HUES48 (cell line): ENCODE measurements at regions not wholly inside any gene's neighbourhood (a gene's known extent, or its start where the extent isn't known, plus 50 kb on each side); places are given as distances from the start of the nearest gene placed in this dataset.

Experiments
- H3K27ac ChIP-seq: one replicate; pipeline ENCODE4 v1.7.0; 2013; ENCODE audit warnings: low read depth, low read length, inconsistent platforms
- H3K27me3 ChIP-seq: 2 replicates; pipeline ENCODE4 v1.6.1; 2013; ENCODE audit warnings: mild to moderate bottlenecking, low read length; ENCODE audit not compliant: control insufficient read depth, insufficient read depth
- H3K36me3 ChIP-seq: 2 replicates; pipeline ENCODE4 v1.6.1; 2013; ENCODE audit warnings: low read length; ENCODE audit not compliant: control insufficient read depth, insufficient read depth
- H3K4me1 ChIP-seq: 2 replicates; pipeline ENCODE4 v1.6.1; 2013; ENCODE audit warnings: mild to moderate bottlenecking, low read length; ENCODE audit not compliant: control insufficient read depth, insufficient read depth
- H3K4me3 ChIP-seq: 2 replicates; pipeline ENCODE4 v1.5.1; 2013; ENCODE audit warnings: mild to moderate bottlenecking, low read depth, low read length
- H3K9ac ChIP-seq: 2 replicates; pipeline ENCODE4 v1.6.1; 2013; ENCODE audit warnings: mild to moderate bottlenecking, low read depth, low read length, moderate library complexity
- H3K9me3 ChIP-seq: 2 replicates; pipeline ENCODE4 v1.6.1; 2013; ENCODE audit warnings: low read length; ENCODE audit not compliant: control insufficient read depth, insufficient read depth

DNA sequence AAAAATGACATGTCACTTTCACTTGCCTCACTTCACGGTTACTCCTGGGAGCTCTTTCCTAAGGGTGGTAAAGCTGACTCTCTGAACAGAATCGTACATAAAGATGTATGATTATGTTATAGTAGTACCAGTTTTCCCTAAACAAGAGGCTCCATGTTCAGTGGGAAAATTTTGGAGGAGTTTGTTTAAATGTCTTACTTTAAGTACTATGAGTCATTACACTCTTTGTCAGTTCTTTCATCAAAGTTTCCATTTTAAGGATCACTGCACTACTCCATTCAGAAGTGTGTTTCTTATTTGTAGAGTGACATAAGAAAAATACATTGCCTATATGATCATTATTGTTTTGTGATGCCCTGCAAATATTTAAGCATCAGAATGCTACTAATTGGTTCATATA lies 121.1 kb upstream of the FIGN start:
- Histone ChIP-seq H3K27me3 (no peaks in the 10 kb centered on the region), H3K4me1 (no peaks in the 10 kb centered on the region), H3K9ac (no peak overlapping the region), H3K36me3 (no peaks in the 10 kb centered on the region), H3K9me3 (no peaks in the 10 kb centered on the region), H3K4me3 (no peak overlapping the region), H3K27ac (no peak overlapping the region)

DNA sequence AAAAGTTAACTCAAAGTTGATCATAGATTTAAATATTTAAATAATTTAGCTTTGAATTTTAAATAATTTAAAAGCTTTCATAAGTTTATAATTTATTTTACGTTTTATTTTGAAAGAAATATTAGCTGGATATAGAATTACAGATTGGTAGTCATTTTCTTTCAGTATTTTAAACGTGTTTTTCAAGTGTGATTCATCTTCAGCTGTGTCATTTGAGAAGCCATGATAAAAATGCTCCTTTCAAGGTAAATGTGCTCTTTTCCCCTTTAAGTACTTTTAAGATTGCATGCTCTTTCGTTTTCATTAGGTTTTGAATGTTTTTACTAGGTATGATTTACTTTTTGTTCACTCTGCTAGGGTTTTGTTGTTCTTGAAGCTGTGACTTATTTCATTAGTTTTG lies 116.8 kb upstream of the FIGN start:
- Histone ChIP-seq H3K4me1 (no peaks in the 10 kb centered on the region), H3K27me3 (no peaks in the 10 kb centered on the region), H3K4me3 (no peak overlapping the region), H3K36me3 (no peaks in the 10 kb centered on the region), H3K27ac (no peak overlapping the region), H3K9me3 (no peaks in the 10 kb centered on the region), H3K9ac (no peak overlapping the region)

DNA sequence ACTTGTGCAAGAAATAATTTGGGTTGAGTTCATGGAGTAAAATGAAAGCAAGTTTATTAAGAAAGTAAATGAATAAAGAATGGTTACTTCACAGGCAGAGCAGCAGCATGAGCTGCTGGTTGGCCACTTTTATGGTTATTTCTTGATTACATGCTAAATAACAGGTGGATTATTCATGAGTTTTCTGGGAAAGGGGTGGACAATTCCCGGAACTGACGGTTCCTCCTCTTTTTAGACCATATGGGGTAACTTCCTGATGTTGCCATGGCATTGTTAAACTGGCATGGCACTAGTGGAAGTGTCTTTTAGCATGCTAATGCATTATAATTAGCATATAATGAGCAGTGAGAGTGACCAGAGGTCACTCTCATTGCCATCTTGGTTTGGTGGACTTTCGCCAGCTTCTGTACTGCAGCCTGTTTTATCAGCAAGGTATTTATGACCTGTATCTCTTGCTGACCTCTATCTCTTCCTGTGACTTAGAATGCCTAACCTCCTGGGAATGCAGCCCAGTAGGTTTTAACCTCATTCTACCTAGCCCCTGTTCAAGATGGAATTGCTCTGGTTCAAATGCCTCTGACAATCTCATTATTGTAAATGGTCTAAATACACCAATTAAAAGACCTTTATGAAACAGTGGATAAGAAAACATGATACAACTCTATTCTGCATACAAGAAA lies 114.1 kb upstream of the FIGN start:
- H3K36me3 ChIP-seq, result no peaks in the 10 kb centered on the region
- H3K9ac ChIP-seq, result no peak overlapping the region
- H3K4me1 ChIP-seq, result no peaks in the 10 kb centered on the region
- no peak overlapping the region for H3K27ac ChIP-seq
- no peaks in the 10 kb centered on the region for H3K27me3 ChIP-seq
- no peak overlapping the region for H3K4me3 ChIP-seq
- H3K9me3 ChIP-seq, result no peaks in the 10 kb centered on the region

DNA sequence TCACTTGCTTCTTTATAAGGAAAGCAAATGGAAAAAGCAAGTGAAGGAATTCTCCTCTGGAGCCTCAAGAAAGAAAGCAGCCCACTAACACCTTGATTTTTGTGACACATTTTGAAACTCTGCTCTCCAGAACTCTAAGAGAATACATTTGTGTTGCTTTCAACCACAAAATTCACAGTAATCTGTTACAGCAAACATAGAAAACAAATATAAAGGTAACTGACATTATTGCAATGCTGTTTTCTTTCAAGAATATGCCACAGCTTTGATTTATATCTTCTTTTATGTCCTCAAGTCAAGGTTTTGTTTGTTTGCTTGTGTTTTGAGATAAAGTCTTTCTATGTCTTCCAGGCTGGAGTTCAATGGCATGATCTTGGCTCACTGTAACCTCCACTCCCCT lies 103.1 kb upstream of the FIGN start:
- no peaks in the 10 kb centered on the region for H3K36me3 ChIP-seq
- no peak overlapping the region for H3K4me3 ChIP-seq
- H3K9ac ChIP-seq, result no peak overlapping the region
- H3K9me3 ChIP-seq, result no peaks in the 10 kb centered on the region
- no peaks in the 10 kb centered on the region for H3K27me3 ChIP-seq
- H3K4me1 ChIP-seq, result peaks cover 2% of the 10 kb centered on the region; the same call in 1 of the 2 replicates
- H3K27ac ChIP-seq, result no peak overlapping the region

DNA sequence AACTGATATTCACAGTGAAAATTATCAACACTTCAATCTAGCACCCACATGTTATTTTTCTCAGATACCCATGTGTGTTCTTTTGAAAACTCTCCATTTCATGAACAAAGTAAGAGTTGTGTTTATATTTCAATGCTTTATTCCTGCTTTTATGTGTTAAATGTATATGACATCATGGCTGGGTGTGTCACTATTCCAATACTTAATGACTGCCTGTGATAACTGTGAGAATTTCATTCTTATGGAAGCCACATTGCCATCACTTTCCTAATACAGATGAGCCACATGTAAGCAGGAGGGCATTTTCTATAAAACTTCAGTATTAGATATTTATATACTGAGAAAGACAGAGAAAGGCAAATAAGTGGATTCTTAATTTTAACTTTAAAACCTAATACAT lies 100.4 kb upstream of the FIGN start:
- Histone ChIP-seq H3K27me3 (no peaks in the 10 kb centered on the region), H3K4me1 (peaks cover 9% of the 10 kb centered on the region), H3K4me3 (no peak overlapping the region), H3K9me3 (no peaks in the 10 kb centered on the region), H3K9ac (no peak overlapping the region), H3K27ac (no peak overlapping the region), H3K36me3 (no peaks in the 10 kb centered on the region)

DNA sequence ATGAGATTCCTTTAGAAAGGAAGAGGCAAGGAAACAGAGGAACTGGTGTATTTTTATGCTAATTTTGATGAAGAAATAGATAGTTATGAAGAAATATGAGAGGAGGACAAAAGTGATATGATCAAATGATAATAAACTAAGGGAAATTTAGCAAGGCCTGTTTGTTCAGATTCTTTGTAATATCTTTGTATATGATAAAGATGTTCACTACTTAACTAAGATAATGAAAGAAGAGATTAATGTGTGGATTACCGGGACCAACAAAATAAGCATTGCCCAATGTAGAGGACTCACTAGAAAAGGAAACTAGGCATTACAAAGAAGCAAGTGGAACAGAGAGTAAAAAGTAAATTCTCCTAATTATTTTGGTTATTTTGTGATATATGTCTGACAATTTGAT lies 99.0 kb upstream of the FIGN start:
- H3K4me3 ChIP-seq, result no peak overlapping the region
- H3K9me3 ChIP-seq, result no peaks in the 10 kb centered on the region
- H3K36me3 ChIP-seq, result no peaks in the 10 kb centered on the region

DNA sequence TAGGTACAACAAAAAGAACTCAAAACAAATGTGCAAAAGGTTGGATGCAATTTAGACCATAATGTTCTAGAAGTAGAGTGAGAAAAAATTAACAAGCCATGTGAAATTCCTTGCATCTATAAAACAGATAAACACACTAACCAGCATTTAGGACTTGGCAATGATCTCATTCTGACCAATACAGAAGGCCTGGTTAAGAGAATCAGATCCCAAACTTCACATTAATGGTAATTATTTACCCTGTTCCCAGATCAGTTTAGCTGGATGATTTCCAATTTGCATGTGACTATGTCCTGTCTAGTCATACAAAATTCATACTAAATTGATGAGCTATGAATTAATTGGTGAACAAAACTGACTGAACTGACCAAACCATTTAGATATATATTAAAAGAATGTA lies 98.4 kb upstream of the FIGN start:
- no peak overlapping the region for H3K4me3 ChIP-seq
- H3K9ac ChIP-seq, result no peak overlapping the region
- H3K9me3 ChIP-seq, result no peaks in the 10 kb centered on the region
- H3K4me1 ChIP-seq, result peaks cover 9% of the 10 kb centered on the region
- H3K27me3 ChIP-seq, result no peaks in the 10 kb centered on the region
- H3K27ac ChIP-seq, result no peak overlapping the region
- H3K36me3 ChIP-seq, result no peaks in the 10 kb centered on the region

More for the DNA sequence above, 99.0 kb upstream of the FIGN start:
- H3K27me3 ChIP-seq, result no peaks in the 10 kb centered on the region
- H3K4me1 ChIP-seq, result peaks cover 9% of the 10 kb centered on the region
- no peak overlapping the region for H3K9ac ChIP-seq
- no peak overlapping the region for H3K27ac ChIP-seq

DNA sequence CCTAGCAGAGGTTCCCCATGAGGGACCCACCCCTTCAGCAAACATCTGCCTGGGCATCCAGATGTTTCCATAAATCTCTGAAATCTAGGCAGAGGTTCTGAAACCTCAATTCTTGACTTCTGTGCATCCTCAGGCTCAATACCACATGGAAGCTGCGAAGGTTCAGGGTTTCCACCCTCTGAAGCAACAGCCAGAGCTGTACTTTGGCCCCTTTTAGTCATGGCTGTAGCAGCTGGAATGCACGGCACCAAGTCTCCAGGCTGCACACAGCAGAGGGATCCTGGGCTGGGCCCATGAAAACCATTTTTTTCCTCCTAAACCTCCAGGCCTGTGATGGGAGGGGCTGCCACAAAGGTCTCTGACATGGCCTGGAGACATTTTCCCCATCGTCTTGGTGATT lies 93.0 kb upstream of the FIGN start:
- H3K36me3 ChIP-seq, result no peaks in the 10 kb centered on the region
- H3K27me3 ChIP-seq, result no peaks in the 10 kb centered on the region
- peaks cover 6% of the 10 kb centered on the region for H3K4me1 ChIP-seq
- H3K27ac ChIP-seq, result no peak overlapping the region
- no peak overlapping the region for H3K4me3 ChIP-seq
- H3K9me3 ChIP-seq, result 0 out of 2 replicates have a peak, but pooled peaks cover 4% of the 10 kb centered on the region
- no peak overlapping the region for H3K9ac ChIP-seq

DNA sequence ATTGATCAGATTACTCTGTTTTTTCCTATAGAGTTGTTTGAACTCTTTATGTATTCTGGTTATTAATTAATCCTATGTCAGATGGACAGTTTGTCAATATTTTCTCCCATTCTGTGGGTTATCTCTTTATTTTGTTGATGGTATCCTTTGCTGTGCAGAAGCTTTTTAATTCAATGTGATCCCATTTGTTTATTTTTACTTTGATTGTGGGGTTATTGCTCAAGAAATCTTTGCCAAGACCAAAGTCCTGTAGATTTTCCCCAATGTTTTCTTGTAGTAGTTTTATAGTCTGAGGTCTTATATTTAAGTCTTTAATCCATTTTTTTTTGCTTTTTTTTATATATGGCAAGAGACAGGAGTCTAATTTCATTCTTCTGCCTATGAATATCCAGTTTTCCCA lies 86.2 kb upstream of the FIGN start:
- H3K4me3 ChIP-seq, result no peak overlapping the region
- no peak overlapping the region for H3K9ac ChIP-seq
- H3K4me1 ChIP-seq, result no peaks in the 10 kb centered on the region
- no peaks in the 10 kb centered on the region for H3K9me3 ChIP-seq
- H3K36me3 ChIP-seq, result no peaks in the 10 kb centered on the region
- H3K27me3 ChIP-seq, result no peaks in the 10 kb centered on the region
- H3K27ac ChIP-seq, result no peak overlapping the region

DNA sequence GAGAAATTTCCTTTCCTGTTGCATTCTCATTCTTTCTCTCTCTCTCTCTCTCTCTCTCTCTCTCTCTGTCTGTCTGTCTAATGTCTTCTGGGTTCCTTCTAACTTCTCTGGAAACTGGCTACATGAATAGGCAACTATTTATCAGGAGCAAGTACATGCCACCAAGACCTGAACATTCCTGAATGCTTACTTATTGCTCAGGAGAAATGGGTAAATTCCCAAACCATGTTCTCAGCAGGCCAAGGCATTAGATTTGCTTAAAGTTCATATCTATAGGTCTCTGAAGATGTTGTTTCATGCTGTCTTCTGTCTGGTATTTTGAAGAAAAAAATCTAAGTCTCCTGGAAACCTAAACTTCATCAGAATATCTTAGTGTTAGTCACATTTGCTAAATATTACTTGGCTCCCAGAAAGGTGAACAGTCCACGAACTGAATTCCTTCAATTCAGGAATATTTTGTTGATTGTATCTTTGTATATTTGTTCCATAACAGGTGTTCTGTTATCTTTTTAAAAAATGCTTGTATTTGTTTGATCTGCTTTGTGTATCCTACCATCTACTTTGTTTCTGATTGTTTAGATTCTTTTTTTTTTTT lies 77.2 kb upstream of the FIGN start:
- H3K27me3 ChIP-seq, result no peaks in the 10 kb centered on the region
- no peak overlapping the region for H3K9ac ChIP-seq
- H3K36me3 ChIP-seq, result no peaks in the 10 kb centered on the region
- H3K27ac ChIP-seq, result no peak overlapping the region
- H3K4me3 ChIP-seq, result no peak overlapping the region
- no peaks in the 10 kb centered on the region for H3K9me3 ChIP-seq
- H3K4me1 ChIP-seq, result no peaks in the 10 kb centered on the region

DNA sequence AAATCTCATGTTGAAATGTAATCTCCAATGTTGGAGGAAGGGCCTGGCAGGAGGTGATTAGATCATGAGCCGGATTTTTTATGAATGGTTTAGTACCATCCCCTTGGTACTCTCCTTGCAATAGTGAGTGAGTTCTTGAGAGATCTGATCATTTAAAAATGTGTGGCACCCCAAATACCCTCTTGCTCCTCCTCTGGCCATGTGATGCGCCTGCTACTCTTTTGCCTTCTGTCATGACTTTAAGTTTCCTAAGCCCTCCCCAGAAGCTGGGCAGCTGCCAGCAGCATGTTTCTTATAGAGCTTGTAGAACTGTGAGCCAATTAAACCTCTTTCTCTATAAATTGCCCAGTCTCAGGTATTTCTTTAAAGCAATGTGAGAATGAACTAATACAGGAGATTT lies 72.6 kb upstream of the FIGN start:
- H3K4me3 ChIP-seq, result no peak overlapping the region
- H3K9me3 ChIP-seq, result no peaks in the 10 kb centered on the region
- H3K36me3 ChIP-seq, result no peaks in the 10 kb centered on the region
- H3K4me1 ChIP-seq, result no peaks in the 10 kb centered on the region
- H3K9ac ChIP-seq, result no peak overlapping the region
- no peaks in the 10 kb centered on the region for H3K27me3 ChIP-seq
- H3K27ac ChIP-seq, result no peak overlapping the region
